ENCODE measurements at regions not wholly inside any gene's neighbourhood (a gene's known extent, or its start where the extent isn't known, plus 50 kb on each side); places are given as distances from the start of the nearest gene placed in this dataset.

DNA sequence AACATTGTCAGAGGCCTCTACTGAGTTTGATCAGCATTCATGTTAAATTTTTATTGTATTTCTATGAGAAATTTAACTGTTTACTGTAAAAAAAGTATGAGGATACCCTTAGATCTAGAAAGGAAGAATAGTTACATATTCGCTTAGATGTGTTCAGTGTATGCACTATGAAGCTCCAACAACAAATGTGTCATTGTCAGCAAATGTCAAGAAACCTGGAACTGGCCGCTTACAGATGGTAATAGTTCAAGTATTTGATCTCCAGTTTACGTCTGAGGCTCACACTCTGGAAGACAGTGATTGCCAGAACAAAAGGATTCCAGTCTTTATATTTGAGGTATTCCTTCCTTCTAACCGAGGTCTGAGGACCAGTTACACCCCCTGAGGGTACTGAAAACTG lies 921.2 kb upstream of the LRRTM1 start:
- Histone ChIP-seq H4K20me1 (ENCODE audit: low read depth, low read length) (no peaks in the 10 kb centered on the region), H3K9me3 (ENCODE audit: insufficient read depth, low read length) (no peaks in the 10 kb centered on the region), H3K4me3 (ENCODE audit: insufficient read depth, low read length, poor library complexity, severe bottlenecking) (no peak overlapping the region), H2AFZ (ENCODE audit: low read depth, low read length, severe bottlenecking) (no peak overlapping the region), H3K4me2 (ENCODE audit: low read depth, low read length, poor library complexity, severe bottlenecking) (no peak overlapping the region), H3K36me3 (ENCODE audit: low read length) (no peaks in the 10 kb centered on the region), H3F3A (ENCODE audit: insufficient read depth) (no peaks in the 10 kb centered on the region), H3K9ac (ENCODE audit: low read length) (no peak overlapping the region), H3K9me2 (replicated peaks; ENCODE audit: insufficient read depth, low read length) (no peaks in the 10 kb centered on the region), H3K27me3 (ENCODE audit: low read length) (no peaks in the 10 kb centered on the region), H3K27ac (ENCODE audit: low read depth, low read length) (no peak overlapping the region), H3K79me2 (ENCODE audit: insufficient read depth, low read length) (no peaks in the 10 kb centered on the region)
- no peak for TF ChIP-seq EZH2phosphoT487 (conservative IDR thresholded peaks at IDR 0.05; ENCODE audit: low read length)
- TF ChIP-seq, protein P1, sequence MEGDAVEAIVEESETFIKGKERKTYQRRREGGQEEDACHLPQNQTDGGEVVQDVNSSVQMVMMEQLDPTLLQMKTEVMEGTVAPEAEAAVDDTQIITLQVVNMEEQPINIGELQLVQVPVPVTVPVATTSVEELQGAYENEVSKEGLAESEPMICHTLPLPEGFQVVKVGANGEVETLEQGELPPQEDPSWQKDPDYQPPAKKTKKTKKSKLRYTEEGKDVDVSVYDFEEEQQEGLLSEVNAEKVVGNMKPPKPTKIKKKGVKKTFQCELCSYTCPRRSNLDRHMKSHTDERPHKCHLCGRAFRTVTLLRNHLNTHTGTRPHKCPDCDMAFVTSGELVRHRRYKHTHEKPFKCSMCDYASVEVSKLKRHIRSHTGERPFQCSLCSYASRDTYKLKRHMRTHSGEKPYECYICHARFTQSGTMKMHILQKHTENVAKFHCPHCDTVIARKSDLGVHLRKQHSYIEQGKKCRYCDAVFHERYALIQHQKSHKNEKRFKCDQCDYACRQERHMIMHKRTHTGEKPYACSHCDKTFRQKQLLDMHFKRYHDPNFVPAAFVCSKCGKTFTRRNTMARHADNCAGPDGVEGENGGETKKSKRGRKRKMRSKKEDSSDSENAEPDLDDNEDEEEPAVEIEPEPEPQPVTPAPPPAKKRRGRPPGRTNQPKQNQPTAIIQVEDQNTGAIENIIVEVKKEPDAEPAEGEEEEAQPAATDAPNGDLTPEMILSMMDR (IDR thresholded peaks at IDR 0.05; ENCODE audit: insufficient read depth, low read length, poor library complexity, severe bottlenecking), result no peak

DNA sequence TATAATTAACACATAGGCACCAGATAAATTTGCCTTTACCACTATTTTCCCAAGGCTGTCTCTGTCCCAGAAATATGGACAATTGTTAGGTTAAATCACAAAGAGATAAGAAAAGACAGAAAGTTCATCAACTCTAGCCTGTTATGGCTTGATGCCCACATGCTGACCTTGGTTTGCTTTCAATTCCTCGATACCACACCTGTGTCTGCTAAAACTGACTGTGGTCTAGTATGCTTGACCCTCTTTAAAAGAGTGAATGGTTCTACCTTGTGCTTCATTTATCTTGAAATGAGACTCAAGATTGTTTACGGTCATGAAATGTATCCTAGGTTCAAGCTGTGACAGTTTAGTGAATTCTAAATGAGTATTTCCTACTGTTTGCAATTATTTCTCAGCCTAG lies 909.0 kb upstream of the LRRTM1 start:
- Histone ChIP-seq H3K9me2 (replicated peaks; ENCODE audit: insufficient read depth, low read length) (no peaks in the 10 kb centered on the region), H2AFZ (ENCODE audit: low read depth, low read length, severe bottlenecking) (no peak overlapping the region), H3F3A (ENCODE audit: insufficient read depth) (no peaks in the 10 kb centered on the region), H3K27ac (ENCODE audit: low read depth, low read length) (no peak overlapping the region), H3K36me3 (ENCODE audit: low read length) (no peaks in the 10 kb centered on the region), H3K4me2 (ENCODE audit: low read depth, low read length, poor library complexity, severe bottlenecking) (no peak overlapping the region), H3K79me2 (ENCODE audit: insufficient read depth, low read length) (no peaks in the 10 kb centered on the region), H3K27me3 (ENCODE audit: low read length) (no peaks in the 10 kb centered on the region), H4K20me1 (ENCODE audit: low read depth, low read length) (no peaks in the 10 kb centered on the region), H3K4me3 (ENCODE audit: insufficient read depth, low read length, poor library complexity, severe bottlenecking) (no peak overlapping the region), H3K9me3 (ENCODE audit: insufficient read depth, low read length) (no peaks in the 10 kb centered on the region), H3K9ac (ENCODE audit: low read length) (no peak overlapping the region)
- TF ChIP-seq, protein P1 (IDR thresholded peaks at IDR 0.05; ENCODE audit: insufficient read depth, low read length, poor library complexity, severe bottlenecking), result no peak
- TF ChIP-seq EZH2phosphoT487 (conservative IDR thresholded peaks at IDR 0.05; ENCODE audit: low read length), result no peak

DNA sequence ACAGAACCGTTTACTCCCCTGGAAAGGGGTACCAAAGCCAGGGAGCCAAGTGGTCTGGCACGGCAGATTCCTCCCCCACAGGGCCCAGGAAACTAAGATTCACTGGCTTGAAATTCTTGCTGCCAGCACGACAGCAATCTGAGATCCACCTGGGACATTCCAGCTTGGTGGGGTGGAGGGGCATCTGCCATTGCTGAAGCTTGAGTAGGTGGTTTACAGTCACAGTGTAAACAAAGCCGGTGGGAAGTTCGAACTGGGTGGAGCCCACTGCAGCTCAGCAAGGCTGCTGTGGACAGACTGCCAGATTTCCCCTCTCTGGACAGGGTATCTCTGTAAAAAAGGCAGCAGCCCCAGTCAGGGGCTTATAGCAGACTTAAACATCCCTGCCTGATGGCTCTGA lies 901.7 kb upstream of the LRRTM1 start:
- no peaks in the 10 kb centered on the region for H3F3A ChIP-seq (ENCODE audit: insufficient read depth)

More for the DNA sequence above, 901.7 kb upstream of the LRRTM1 start:
- Histone ChIP-seq H3K27me3 (ENCODE audit: low read length) (no peaks in the 10 kb centered on the region), H3K79me2 (ENCODE audit: insufficient read depth, low read length) (no peaks in the 10 kb centered on the region), H3K36me3 (ENCODE audit: low read length) (no peaks in the 10 kb centered on the region), H3K9me2 (replicated peaks; ENCODE audit: insufficient read depth, low read length) (no peaks in the 10 kb centered on the region), H3K4me2 (ENCODE audit: low read depth, low read length, poor library complexity, severe bottlenecking) (no peak overlapping the region), H3K27ac (ENCODE audit: low read depth, low read length) (no peak overlapping the region), H4K20me1 (ENCODE audit: low read depth, low read length) (no peaks in the 10 kb centered on the region), H3K9ac (ENCODE audit: low read length) (no peak overlapping the region), H2AFZ (ENCODE audit: low read depth, low read length, severe bottlenecking) (no peak overlapping the region), H3K4me3 (ENCODE audit: insufficient read depth, low read length, poor library complexity, severe bottlenecking) (no peak overlapping the region), H3K9me3 (ENCODE audit: insufficient read depth, low read length) (no peaks in the 10 kb centered on the region)
- TF ChIP-seq EZH2phosphoT487 (conservative IDR thresholded peaks at IDR 0.05; ENCODE audit: low read length), result no peak
- TF ChIP-seq, protein P1 (IDR thresholded peaks at IDR 0.05; ENCODE audit: insufficient read depth, low read length, poor library complexity, severe bottlenecking), result no peak

Data from SU-DHL-6 (cell line).